ENCODE measurements at regions not wholly inside any gene's neighbourhood (a gene's known extent, or its start where the extent isn't known, plus 50 kb on each side); places are given as distances from the start of the nearest gene placed in this dataset.
"Not testable (repeated sequence)": the region's sequence is repeated elsewhere in the genome, so short reads cannot be mapped to it uniquely, and the experiment has no call there.

DNA sequence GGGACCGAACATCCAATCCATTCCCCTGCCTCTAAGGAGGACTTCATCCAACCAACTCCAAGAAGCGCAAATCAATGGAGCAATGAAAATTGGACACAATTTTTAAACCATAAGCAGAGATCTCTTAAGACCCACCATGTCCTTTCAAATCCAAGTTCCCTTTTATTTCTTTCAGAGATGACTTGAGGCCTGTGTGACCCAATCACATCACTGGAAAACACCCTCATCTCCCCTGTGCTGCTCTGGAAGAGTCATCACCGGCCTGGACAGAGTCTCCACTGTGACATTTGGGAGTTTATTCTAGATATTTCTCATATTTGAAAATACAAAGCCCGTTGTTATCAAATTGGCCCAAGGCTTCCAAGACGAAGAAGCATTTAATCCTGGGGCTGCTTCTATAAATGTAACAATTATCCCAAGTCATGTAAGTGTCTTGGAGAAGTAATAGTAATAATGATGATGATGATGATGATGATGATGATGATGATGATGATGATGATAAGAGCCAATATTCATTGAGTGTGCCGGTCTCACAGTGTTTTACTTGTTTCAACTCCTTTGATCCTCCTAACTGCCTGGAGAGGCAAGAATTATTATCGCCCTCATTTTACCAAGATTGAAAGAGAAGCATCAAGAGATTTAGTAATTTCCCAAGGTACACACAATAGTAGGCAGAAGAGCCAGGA lies 72.1 kb downstream of the COPRS start:
- Histone ChIP-seq H3K36me3 (replicated peaks in 1 of 2; ENCODE audit: insufficient read depth in 1 of 2, low read depth in 2 of 2) (no peaks in the 10 kb centered on the region), H3K4me3 (no peak overlapping the region), H3K4me1 (no peaks in the 10 kb centered on the region), H3K27ac (no peak overlapping the region), H3K9me3 (no peaks in the 10 kb centered on the region), H3K27me3 (no peaks in the 10 kb centered on the region)
- DNase-seq (no peak), ATAC-seq (no peak)
- 81 to 83% methylated on average over 7 of the region's 7 CpGs for WGBS, 2 donors
- no peak for TF ChIP-seq POLR2A (IDR thresholded peaks at IDR 0.05)
- TF ChIP-seq, protein P1, sequence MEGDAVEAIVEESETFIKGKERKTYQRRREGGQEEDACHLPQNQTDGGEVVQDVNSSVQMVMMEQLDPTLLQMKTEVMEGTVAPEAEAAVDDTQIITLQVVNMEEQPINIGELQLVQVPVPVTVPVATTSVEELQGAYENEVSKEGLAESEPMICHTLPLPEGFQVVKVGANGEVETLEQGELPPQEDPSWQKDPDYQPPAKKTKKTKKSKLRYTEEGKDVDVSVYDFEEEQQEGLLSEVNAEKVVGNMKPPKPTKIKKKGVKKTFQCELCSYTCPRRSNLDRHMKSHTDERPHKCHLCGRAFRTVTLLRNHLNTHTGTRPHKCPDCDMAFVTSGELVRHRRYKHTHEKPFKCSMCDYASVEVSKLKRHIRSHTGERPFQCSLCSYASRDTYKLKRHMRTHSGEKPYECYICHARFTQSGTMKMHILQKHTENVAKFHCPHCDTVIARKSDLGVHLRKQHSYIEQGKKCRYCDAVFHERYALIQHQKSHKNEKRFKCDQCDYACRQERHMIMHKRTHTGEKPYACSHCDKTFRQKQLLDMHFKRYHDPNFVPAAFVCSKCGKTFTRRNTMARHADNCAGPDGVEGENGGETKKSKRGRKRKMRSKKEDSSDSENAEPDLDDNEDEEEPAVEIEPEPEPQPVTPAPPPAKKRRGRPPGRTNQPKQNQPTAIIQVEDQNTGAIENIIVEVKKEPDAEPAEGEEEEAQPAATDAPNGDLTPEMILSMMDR (IDR thresholded peaks at IDR 0.05) = no peak
- intact Hi-C loops (cut with DNase I) = no loop called here

DNA sequence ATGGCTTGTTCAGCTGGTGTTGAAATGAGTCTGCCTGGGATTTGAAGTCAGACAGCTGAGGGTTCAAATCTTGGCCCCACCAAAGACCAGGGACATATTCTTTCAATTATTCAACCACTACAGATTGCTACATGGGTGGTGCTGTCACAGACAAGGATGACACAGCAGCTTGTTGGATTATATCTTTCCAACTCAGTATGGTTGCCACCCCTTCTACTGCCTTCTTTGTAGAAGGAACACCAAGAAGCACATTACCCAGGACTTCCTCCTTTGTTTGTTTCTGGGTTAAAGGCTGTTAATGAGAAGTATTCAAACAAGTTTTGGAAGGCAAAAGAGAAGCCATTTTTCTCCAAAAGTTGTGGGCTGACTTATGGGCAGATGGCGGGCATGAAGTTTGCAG lies 78.6 kb downstream of the COPRS start:
- ATAC-seq (no peak), DNase-seq (no peak)
- Histone ChIP-seq H3K27me3 (no peaks in the 10 kb centered on the region), H3K4me1 (no peaks in the 10 kb centered on the region), H3K27ac (no peak overlapping the region), H3K4me3 (no peak overlapping the region), H3K9me3 (no peaks in the 10 kb centered on the region), H3K36me3 (replicated peaks in 1 of 2; ENCODE audit: insufficient read depth in 1 of 2, low read depth in 2 of 2) (no peaks in the 10 kb centered on the region)
- 37 to 90% methylated on average over 1 of the region's 1 CpG for WGBS, 2 donors
- intact Hi-C loops (cut with DNase I) = no loop called here
- TF ChIP-seq, protein P1 (IDR thresholded peaks at IDR 0.05) = no peak
- TF ChIP-seq POLR2A (IDR thresholded peaks at IDR 0.05) = no peak

DNA sequence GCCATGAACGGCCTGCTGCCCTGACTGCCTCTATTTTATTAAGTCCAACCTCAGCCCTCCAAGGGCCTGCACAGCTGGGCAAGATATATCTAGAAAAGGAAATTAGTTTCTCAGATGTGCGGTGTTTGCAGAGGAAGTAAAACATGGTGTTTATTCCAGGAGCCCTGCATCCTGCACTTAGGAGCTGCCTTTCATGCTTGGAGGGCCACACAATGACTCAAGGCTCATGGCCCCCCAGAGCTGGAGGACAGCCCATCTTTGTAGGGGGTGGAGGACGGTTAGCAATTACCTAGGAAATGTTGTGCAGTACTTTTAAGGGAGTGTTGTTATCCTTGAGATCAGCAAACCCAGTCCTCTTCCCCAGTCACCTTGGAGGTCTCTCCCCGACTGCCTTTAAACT lies 80.5 kb downstream of the COPRS start:
- no peak overlapping the region for H3K27ac ChIP-seq
- ATAC-seq = no peak
- intact Hi-C loops (cut with DNase I) = no loop called here
- WGBS, 2 donors = 44 to 58% methylated on average over 3 to 4 of the region's 4 CpGs
- H3K9me3 ChIP-seq = no peaks in the 10 kb centered on the region
- no peaks in the 10 kb centered on the region for H3K4me1 ChIP-seq
- no peak for DNase-seq
- no peak overlapping the region for H3K4me3 ChIP-seq
- no peak for TF ChIP-seq POLR2A (IDR thresholded peaks at IDR 0.05)
- TF ChIP-seq, protein P1 (IDR thresholded peaks at IDR 0.05) = no peak
- no peaks in the 10 kb centered on the region for H3K36me3 ChIP-seq (replicated peaks in 1 of 2; ENCODE audit: insufficient read depth in 1 of 2, low read depth in 2 of 2)
- no peaks in the 10 kb centered on the region for H3K27me3 ChIP-seq

DNA sequence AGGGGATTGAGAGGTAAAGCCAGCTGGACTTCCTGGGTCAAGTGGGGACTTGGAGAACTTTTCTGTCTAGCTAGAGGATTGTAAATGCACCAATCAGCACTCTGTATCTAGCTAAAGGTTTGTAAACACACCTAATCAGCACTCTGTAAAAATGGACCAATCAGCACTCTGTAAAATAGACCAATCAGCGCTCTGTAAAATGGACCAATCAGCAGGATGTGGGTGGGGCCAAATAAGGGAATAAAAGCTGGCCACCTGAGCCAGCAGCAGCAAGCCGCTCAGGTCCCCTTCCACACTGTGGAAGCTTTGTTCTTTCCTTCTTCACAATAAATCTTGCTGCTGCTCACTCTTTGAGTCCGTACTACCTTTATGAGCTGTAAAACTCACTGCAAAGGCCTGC lies 87.7 kb downstream of the COPRS start:
- ATAC-seq; H3K4me1 ChIP-seq; H3K9me3 ChIP-seq; H3K4me3 ChIP-seq; H3K27ac ChIP-seq; DNase-seq; H3K36me3 ChIP-seq (replicated peaks in 1 of 2; ENCODE audit: insufficient read depth in 1 of 2, low read depth in 2 of 2); intact Hi-C loops (cut with DNase I); H3K27me3 ChIP-seq: not testable (repeated sequence)
- WGBS, 2 donors = 91 to 93% methylated on average over 3 of the region's 3 CpGs

DNA sequence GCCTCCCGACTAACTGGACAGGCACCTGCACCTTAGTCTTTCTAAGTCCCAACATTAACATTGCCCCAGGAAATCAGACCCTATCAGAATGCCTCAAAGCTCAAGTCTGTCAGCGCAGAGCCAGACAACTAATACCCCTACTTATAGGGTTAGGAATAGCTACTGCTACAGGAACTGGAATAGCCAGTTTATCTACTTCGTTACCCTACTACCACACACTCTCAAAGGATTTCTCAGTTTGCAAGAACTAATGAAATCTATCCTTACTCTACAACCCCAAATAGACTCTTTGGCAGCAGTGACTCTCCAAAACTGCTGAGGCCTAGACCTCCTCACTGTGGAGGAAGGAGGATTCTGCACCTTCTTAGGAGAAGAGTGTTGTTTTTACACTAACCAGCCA lies 88.5 kb downstream of the COPRS start:
- intact Hi-C loops (cut with DNase I); ATAC-seq; H3K4me1 ChIP-seq: not testable (repeated sequence)

DNA sequence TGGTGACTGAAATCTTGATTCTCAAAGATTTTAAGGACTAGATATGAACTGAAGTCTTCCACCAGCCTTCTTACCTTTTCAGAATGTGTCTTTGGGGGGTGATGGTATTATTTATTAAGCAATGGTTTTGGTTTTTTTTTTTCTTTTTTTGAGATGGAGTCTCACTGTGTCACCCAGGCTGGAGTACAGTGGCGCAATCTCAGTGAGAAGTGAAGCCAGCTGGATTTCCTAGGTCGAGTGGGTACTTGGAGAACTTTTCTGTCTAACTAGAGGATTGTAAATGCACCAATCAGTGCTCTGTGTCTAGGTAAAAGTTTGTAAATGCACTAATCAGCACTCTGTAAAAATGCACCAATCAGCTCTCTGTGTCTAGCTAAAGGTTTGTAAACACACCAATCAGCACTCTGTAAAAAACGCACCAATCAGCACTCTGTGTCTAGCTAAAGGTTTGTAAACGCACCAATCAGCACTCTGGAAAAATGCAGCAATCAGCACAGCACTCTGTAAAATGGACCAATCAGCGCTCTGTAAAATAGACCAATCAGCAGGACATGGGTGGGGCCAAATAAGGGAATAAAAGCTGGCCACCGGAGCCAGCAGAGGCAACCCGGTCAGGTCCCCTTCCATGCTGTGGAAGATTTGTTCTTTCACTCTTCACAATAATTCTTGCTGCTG lies 97.1 kb downstream of the COPRS start:
- ATAC-seq; intact Hi-C loops (cut with DNase I); H3K36me3 ChIP-seq (replicated peaks in 1 of 2; ENCODE audit: insufficient read depth in 1 of 2, low read depth in 2 of 2); H3K4me3 ChIP-seq; DNase-seq; H3K27me3 ChIP-seq; H3K27ac ChIP-seq; H3K9me3 ChIP-seq; H3K4me1 ChIP-seq: not testable (repeated sequence)
- WGBS, 2 donors = 77 to 84% methylated on average over 7 of the region's 7 CpGs

More for the DNA sequence above, 88.5 kb downstream of the COPRS start:
- H3K4me3 ChIP-seq; H3K27ac ChIP-seq; DNase-seq; H3K36me3 ChIP-seq (replicated peaks in 1 of 2; ENCODE audit: insufficient read depth in 1 of 2, low read depth in 2 of 2); H3K27me3 ChIP-seq; H3K9me3 ChIP-seq: not testable (repeated sequence)
- WGBS, 2 donors = 80 to 84% methylated on average over 3 of the region's 3 CpGs
